ENCODE measurements at regions not wholly inside any gene's neighbourhood (a gene's known extent, or its start where the extent isn't known, plus 50 kb on each side); places are given as distances from the start of the nearest gene placed in this dataset.
"Not testable (repeated sequence)": the region's sequence is repeated elsewhere in the genome, so short reads cannot be mapped to it uniquely, and the experiment has no call there.

GRCh38 chr1:234799021-234799689, 189.2 kb upstream of the IRF2BP2 start:
- DNase-seq (ENCODE audit: low spot score) = not testable (repeated sequence)

- DNase-seq (ENCODE audit: low spot score) = not testable (repeated sequence)
These were observed 187.2 kb upstream of the IRF2BP2 start for GRCh38 chr1:234797216-234797615.

- DNase-seq (ENCODE audit: low spot score) = peak; percentile 13
These were observed 186.4 kb upstream of the IRF2BP2 start for GRCh38 chr1:234796438-234796792.

GRCh38 chr1:234795711-234796437, 185.9 kb upstream of the IRF2BP2 start:
- peak; percentile 84 for DNase-seq (ENCODE audit: low spot score)

GRCh38 chr1:234795007-234795406, 185.0 kb upstream of the IRF2BP2 start:
- not testable (repeated sequence) for DNase-seq (ENCODE audit: low spot score)

- not testable (repeated sequence) for DNase-seq (ENCODE audit: low spot score)
These were observed 184.5 kb upstream of the IRF2BP2 start for GRCh38 chr1:234794452-234794851.

- DNase-seq (ENCODE audit: low spot score) = not testable (repeated sequence)
These were observed 183.9 kb upstream of the IRF2BP2 start for GRCh38 chr1:234793924-234794323.

GRCh38 chr1:234792221-234792864, 182.4 kb upstream of the IRF2BP2 start:
- not testable (repeated sequence) for DNase-seq (ENCODE audit: low spot score)

- DNase-seq (ENCODE audit: low spot score) = not testable (repeated sequence)
These were observed 181.6 kb upstream of the IRF2BP2 start for GRCh38 chr1:234791615-234792014.

GRCh38 chr1:234790333-234790732, 180.4 kb upstream of the IRF2BP2 start:
- DNase-seq (ENCODE audit: low spot score) = not testable (repeated sequence)

- not testable (repeated sequence) for DNase-seq (ENCODE audit: low spot score)
These were observed 177.1 kb upstream of the IRF2BP2 start for GRCh38 chr1:234787011-234787584.

- DNase-seq (ENCODE audit: low spot score) = not testable (repeated sequence)
These were observed 175.9 kb upstream of the IRF2BP2 start for GRCh38 chr1:234785922-234786321.

- DNase-seq (ENCODE audit: low spot score) = peak; percentile 76
These were observed 175.5 kb upstream of the IRF2BP2 start for GRCh38 chr1:234785471-234785919.

GRCh38 chr1:234784108-234784507, 174.1 kb upstream of the IRF2BP2 start:
- not testable (repeated sequence) for DNase-seq (ENCODE audit: low spot score)

- DNase-seq (ENCODE audit: low spot score) = no peak
These were observed 172.8 kb upstream of the IRF2BP2 start for GRCh38 chr1:234782791-234783190.

GRCh38 chr1:234782105-234782751, 172.2 kb upstream of the IRF2BP2 start:
- no peak for DNase-seq (ENCODE audit: low spot score)

- DNase-seq (ENCODE audit: low spot score) = no peak
These were observed 171.5 kb upstream of the IRF2BP2 start for GRCh38 chr1:234781241-234782065.

GRCh38 chr1:234780531-234781162, 170.7 kb upstream of the IRF2BP2 start:
- no peak for DNase-seq (ENCODE audit: low spot score)

- no peak for DNase-seq (ENCODE audit: low spot score)
These were observed 170.1 kb upstream of the IRF2BP2 start for GRCh38 chr1:234780112-234780511.

- DNase-seq (ENCODE audit: low spot score) = not testable (repeated sequence)
These were observed 169.6 kb upstream of the IRF2BP2 start for GRCh38 chr1:234779600-234779999.

Data from A172 (cell line).